OCI-LY3 (cell line): ENCODE measurements at regions not wholly inside any gene's neighbourhood (a gene's known extent, or its start where the extent isn't known, plus 50 kb on each side); places are given as distances from the start of the nearest gene placed in this dataset.

Source experiments
- H2AFZ ChIP-seq: fragments of 200-600, 300-600 bp; shearing (Covaris generic); 2 replicates; pipeline ENCODE4 v1.6.0; 2014; ENCODE audit warnings: antibody characterized with exemption, low read depth, low read length
- H3K27ac ChIP-seq: fragments of 200-600, 300-600 bp; sonication (generic); 2 replicates; pipeline ENCODE4 v1.5.1; 2014; ENCODE audit warnings: mild to moderate bottlenecking, low read length, moderate library complexity, mixed read lengths
- H3K27me3 ChIP-seq: fragments of 200-600, 300-600 bp; sonication (generic); 2 replicates; pipeline ENCODE4 v1.6.1; 2014; ENCODE audit warnings: low read depth, low read length, mixed read lengths
- H3K36me3 ChIP-seq: fragments of 200-600, 300-600 bp; sonication (generic); replicated peaks from 2 replicates; pipeline ENCODE3; 2014; ENCODE audit warnings: low read depth, low read length, mixed read lengths
- H3K4me1 ChIP-seq: fragments of 300-600, 200-600 bp; sonication (generic); 2 replicates; pipeline ENCODE4 v1.6.1; 2014; ENCODE audit warnings: low read length, mixed read lengths
- H3K4me2 ChIP-seq: fragments of 200-600, 300-600 bp; sonication (generic); 2 replicates; pipeline ENCODE4 v1.6.1; 2014; ENCODE audit warnings: low read length, mixed read lengths
- H3K4me3 ChIP-seq: fragments of 300-600, 200-600 bp; sonication (generic); 2 replicates; pipeline ENCODE4 v1.5.1; 2014; ENCODE audit warnings: antibody characterized with exemption, mild to moderate bottlenecking, low read length, moderate library complexity
- H3K79me2 ChIP-seq: fragments of 300-600, 200-600 bp; shearing (Covaris generic); 2 replicates; pipeline ENCODE4 v1.6.1; 2014; ENCODE audit warnings: mild to moderate bottlenecking, low read length, mixed read lengths
- H3K9ac ChIP-seq: fragments of 300-600, 200-600 bp; shearing (Covaris generic); 2 replicates; pipeline ENCODE4 v1.6.0; 2014; ENCODE audit warnings: mild to moderate bottlenecking, low read length, moderate library complexity
- H3K9me3 ChIP-seq: fragments of 200-600, 300-600 bp; shearing (Covaris generic); 2 replicates; pipeline ENCODE4 v1.6.1; 2014; ENCODE audit warnings: low read length, mixed read lengths; ENCODE audit not compliant: insufficient read depth
- H4K20me1 ChIP-seq: fragments of 200-600, 300-600 bp; sonication (generic); 2 replicates; pipeline ENCODE4 v1.6.1; 2016; ENCODE audit warnings: low read length, mixed read lengths; ENCODE audit not compliant: insufficient read depth
- CTCF ChIP-seq: fragments of 200-600, 300-600 bp; sonication (generic); IDR thresholded peaks from 2 replicates; pipeline ENCODE4 v1.5.1; 2014; ENCODE audit warnings: antibody characterized with exemption, low read length, low read depth
- EZH2phosphoT487 ChIP-seq: fragments of 200-600 bp; shearing (Covaris generic); IDR thresholded peaks from 2 replicates; pipeline ENCODE4 v1.6.1; 2018; ENCODE audit warnings: antibody characterized with exemption, mixed run types, low read depth

GRCh38 chr11:70913715-70914231, 338.6 kb downstream of the SHANK2 start:
- Histone ChIP-seq H3K27ac (no peak overlapping the region), H3K9ac (no peak overlapping the region)
- no peak for TF ChIP-seq CTCF
- no peak for TF ChIP-seq EZH2phosphoT487

GRCh38 chr11:70914496-70914895, 337.9 kb downstream of the SHANK2 start:
- no peak for TF ChIP-seq CTCF
- no peak for TF ChIP-seq EZH2phosphoT487
- H3K4me2 ChIP-seq, result no peak overlapping the region
- no peaks in the 10 kb centered on the region for H3K9me3 ChIP-seq
- peaks cover 21% of the 10 kb centered on the region for H3K27me3 ChIP-seq
- no peaks in the 10 kb centered on the region for H3K4me1 ChIP-seq
- H3K27ac ChIP-seq, result no peak overlapping the region
- no peak overlapping the region for H3K9ac ChIP-seq
- no peaks in the 10 kb centered on the region for H4K20me1 ChIP-seq
- H3K36me3 ChIP-seq, result no peaks in the 10 kb centered on the region
- H3K79me2 ChIP-seq, result no peaks in the 10 kb centered on the region
- H3K4me3 ChIP-seq, result no peak overlapping the region
- H2AFZ ChIP-seq, result no peak overlapping the region

More at GRCh38 chr11:70913715-70914231, 338.6 kb downstream of the SHANK2 start:
- peaks cover 21% of the 10 kb centered on the region for H3K27me3 ChIP-seq
- no peaks in the 10 kb centered on the region for H4K20me1 ChIP-seq
- no peak overlapping the region for H3K4me2 ChIP-seq
- H3K36me3 ChIP-seq, result no peaks in the 10 kb centered on the region
- no peaks in the 10 kb centered on the region for H3K79me2 ChIP-seq
- no peaks in the 10 kb centered on the region for H3K4me1 ChIP-seq
- no peak overlapping the region for H2AFZ ChIP-seq
- H3K4me3 ChIP-seq, result no peak overlapping the region
- no peaks in the 10 kb centered on the region for H3K9me3 ChIP-seq

DNA sequence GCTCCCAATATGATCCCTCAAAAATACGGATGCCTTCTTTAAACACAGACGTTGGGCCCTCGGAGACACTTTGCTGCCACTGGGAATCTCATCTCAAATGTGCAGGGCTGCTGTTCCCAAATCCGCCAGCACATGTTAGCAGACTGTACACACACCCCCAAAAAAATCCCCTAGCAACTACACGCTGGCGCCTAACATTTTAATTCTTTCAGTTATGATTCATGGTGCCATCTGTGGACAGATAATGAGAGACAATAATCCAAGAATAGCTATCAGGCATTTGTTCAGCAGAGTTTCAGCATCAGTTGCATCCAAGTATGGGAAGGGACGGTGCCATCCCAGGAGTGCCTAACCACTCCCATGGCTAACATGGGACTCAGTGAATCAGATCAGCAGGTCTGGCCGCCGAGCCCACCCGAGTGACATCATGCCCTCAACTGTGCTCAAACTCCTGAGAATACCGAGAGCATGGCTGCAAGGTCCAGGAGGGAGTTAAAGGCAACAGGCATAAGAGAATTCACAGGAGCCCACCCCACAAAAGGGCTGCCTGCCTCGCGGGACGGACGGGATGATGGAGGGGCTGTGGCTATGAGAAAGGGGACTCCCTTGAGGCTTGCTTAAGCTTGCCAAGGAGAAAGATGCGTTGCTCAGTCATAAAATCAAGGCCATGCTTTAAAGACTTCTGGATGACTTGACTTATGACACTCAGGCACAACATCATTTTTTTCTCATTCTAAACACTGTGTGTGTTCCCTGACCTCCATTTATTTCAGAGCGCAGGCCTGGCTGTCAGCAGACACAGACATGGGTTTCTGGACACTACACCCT, 337.0 kb downstream of the SHANK2 start:
- Histone ChIP-seq H3K79me2 (no peaks in the 10 kb centered on the region), H3K36me3 (no peaks in the 10 kb centered on the region), H4K20me1 (no peaks in the 10 kb centered on the region), H3K27me3 (peaks cover 21% of the 10 kb centered on the region), H3K9me3 (no peaks in the 10 kb centered on the region), H3K4me1 (no peaks in the 10 kb centered on the region), H3K9ac (no peak overlapping the region), H3K4me2 (no peak overlapping the region), H3K27ac (no peak overlapping the region), H2AFZ (no peak overlapping the region), H3K4me3 (no peak overlapping the region)
- TF ChIP-seq EZH2phosphoT487, result no peak
- no peak for TF ChIP-seq CTCF

DNA sequence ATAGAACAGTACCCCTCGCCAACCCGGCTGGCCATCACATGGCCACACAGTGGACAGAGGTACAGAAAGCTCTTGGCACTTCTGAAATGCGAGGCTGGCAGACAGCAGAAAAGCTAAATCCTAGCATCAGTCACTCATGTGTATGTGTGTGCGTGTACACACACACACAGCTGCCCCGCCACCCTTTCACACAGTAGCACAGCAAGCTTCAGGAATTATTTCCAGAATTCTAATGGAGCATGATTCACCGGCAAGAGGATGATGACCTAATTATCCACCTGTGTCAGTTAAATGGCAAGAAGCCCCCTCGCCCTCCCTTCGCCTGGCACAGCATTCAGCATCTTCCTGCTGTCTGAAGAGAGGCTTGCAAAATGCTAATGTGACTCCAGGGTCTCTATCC, 336.0 kb downstream of the SHANK2 start:
- Histone ChIP-seq H3K9me3 (no peaks in the 10 kb centered on the region), H3K4me3 (no peak overlapping the region), H3K4me1 (no peaks in the 10 kb centered on the region), H3K4me2 (no peak overlapping the region), H3K36me3 (no peaks in the 10 kb centered on the region), H4K20me1 (no peaks in the 10 kb centered on the region), H3K27me3 (peaks cover 21% of the 10 kb centered on the region), H2AFZ (no peak overlapping the region), H3K9ac (no peak overlapping the region), H3K79me2 (no peaks in the 10 kb centered on the region), H3K27ac (no peak overlapping the region)
- TF ChIP-seq CTCF (no peak), EZH2phosphoT487 (no peak)
